H9 (cell line): ENCODE measurements at regions not wholly inside any gene's neighbourhood (a gene's known extent, or its start where the extent isn't known, plus 50 kb on each side); places are given as distances from the start of the nearest gene placed in this dataset.

Source experiments
- DNase-seq: peaks from one replicate; pipeline ENCODE4 v3.0.0-alpha.2; 2017
- H2AFZ ChIP-seq: one replicate; pipeline ENCODE4 v1.6.1; 2013; ENCODE audit warnings: mild to moderate bottlenecking, low read length, control low read depth, moderate library complexity
- H2AK5ac ChIP-seq: 2 replicates; pipeline ENCODE4 v1.6.1; 2013; ENCODE audit warnings: low read length, control low read depth, mixed read lengths; ENCODE audit not compliant: insufficient read length
- H2BK120ac ChIP-seq: one replicate; pipeline ENCODE4 v1.6.1; 2013; ENCODE audit warnings: low read depth, mild to moderate bottlenecking, low read length, control low read depth, inconsistent platforms; ENCODE audit not compliant: poor library complexity, severe bottlenecking
- H2BK12ac ChIP-seq: 2 replicates; pipeline ENCODE4 v1.6.1; 2013; ENCODE audit warnings: low read length, control low read depth, mixed read lengths, low read depth; ENCODE audit not compliant: insufficient read length
- H2BK15ac ChIP-seq: 2 replicates; pipeline ENCODE4 v1.6.1; 2013; ENCODE audit warnings: low read depth, low read length, control low read depth
- H2BK20ac ChIP-seq: one replicate; pipeline ENCODE4 v1.6.1; 2013; ENCODE audit warnings: low read depth, mild to moderate bottlenecking, low read length, control low read depth, inconsistent platforms; ENCODE audit not compliant: poor library complexity, severe bottlenecking
- H2BK5ac ChIP-seq: 2 replicates; pipeline ENCODE4 v1.6.1; 2013; ENCODE audit warnings: low read length, control low read depth, mixed read lengths; ENCODE audit not compliant: insufficient read length
- H3K14ac ChIP-seq: 2 replicates; pipeline ENCODE4 v1.6.1; 2013; ENCODE audit warnings: low read length, control low read depth; ENCODE audit not compliant: insufficient read depth
- H3K18ac ChIP-seq: 2 replicates; pipeline ENCODE4 v1.6.1; 2013; ENCODE audit warnings: low read depth, mild to moderate bottlenecking, mixed read lengths, low read length, control low read depth; ENCODE audit not compliant: insufficient read length
- H3K23ac ChIP-seq: 2 replicates; pipeline ENCODE4 v1.6.1; 2013; ENCODE audit warnings: low read length, control low read depth, mixed read lengths, low read depth; ENCODE audit not compliant: insufficient read length
- H3K23me2 ChIP-seq: 2 replicates; pipeline ENCODE4 v1.6.1; 2013; ENCODE audit warnings: low read depth, mild to moderate bottlenecking, mixed read lengths, low read length, control low read depth; ENCODE audit not compliant: insufficient read length, poor library complexity, severe bottlenecking
- H3K27ac ChIP-seq: 2 replicates; pipeline ENCODE4 v1.5.1; 2013; ENCODE audit warnings: low read length, control low read depth, mixed read lengths, low read depth; ENCODE audit not compliant: insufficient read length
- H3K27me3 ChIP-seq: 2 replicates; pipeline ENCODE4 v1.6.1; 2013; ENCODE audit warnings: low read length, control low read depth, inconsistent platforms; ENCODE audit not compliant: insufficient read depth
- H3K4ac ChIP-seq: 2 replicates; pipeline ENCODE4 v1.6.1; 2013; ENCODE audit warnings: low read depth, mild to moderate bottlenecking, control low read depth, inconsistent platforms, low read length, moderate library complexity
- H3K4me1 ChIP-seq: 2 replicates; pipeline ENCODE4 v1.6.1; 2013; ENCODE audit warnings: low read length, control low read depth, inconsistent platforms; ENCODE audit not compliant: insufficient read depth
- H3K4me2 ChIP-seq: 2 replicates; pipeline ENCODE4 v1.6.1; 2013; ENCODE audit warnings: low read length, control low read depth, mixed read lengths; ENCODE audit not compliant: insufficient read length, insufficient read depth
- H3K56ac ChIP-seq: 2 replicates; pipeline ENCODE4 v1.6.1; 2013; ENCODE audit warnings: low read depth, mild to moderate bottlenecking, mixed read lengths, low read length, control low read depth; ENCODE audit not compliant: insufficient read length
- H3K79me1 ChIP-seq: 2 replicates; pipeline ENCODE4 v1.6.1; 2013; ENCODE audit warnings: low read depth, mild to moderate bottlenecking, moderate library complexity, low read length, control low read depth, inconsistent platforms; ENCODE audit not compliant: insufficient read depth, poor library complexity, severe bottlenecking
- H3K79me2 ChIP-seq: 2 replicates; pipeline ENCODE4 v1.6.1; 2013; ENCODE audit warnings: low read length, control low read depth, inconsistent platforms; ENCODE audit not compliant: insufficient read depth
- H3K9ac ChIP-seq: 2 replicates; pipeline ENCODE4 v1.6.1; 2013; ENCODE audit warnings: low read length, control low read depth, mixed read lengths; ENCODE audit not compliant: insufficient read length; ENCODE audit errors: extremely low read depth
- H3K9me3 ChIP-seq: one replicate; pipeline ENCODE4 v1.6.1; 2013; ENCODE audit warnings: low read depth, low read length, inconsistent platforms; ENCODE audit not compliant: control insufficient read depth
- H3T11ph ChIP-seq: one replicate; pipeline ENCODE4 v1.6.1; 2013; ENCODE audit warnings: mild to moderate bottlenecking, low read length, control low read depth, inconsistent platforms
- H4K20me1 ChIP-seq: one replicate; pipeline ENCODE4 v1.6.1; 2013; ENCODE audit not compliant: control insufficient read depth, insufficient read length, insufficient read depth
- H4K5ac ChIP-seq: 2 replicates; pipeline ENCODE4 v1.6.1; 2013; ENCODE audit warnings: low read depth, mild to moderate bottlenecking, mixed read lengths, low read length, control low read depth; ENCODE audit not compliant: insufficient read length
- H4K8ac ChIP-seq: replicated peaks from 2 replicates; pipeline ENCODE4 v1.6.1; 2013; ENCODE audit warnings: low read length, control low read depth, mixed read lengths, low read depth; ENCODE audit not compliant: insufficient read length
- H4K91ac ChIP-seq: 2 replicates; pipeline ENCODE4 v1.6.1; 2013; ENCODE audit warnings: low read depth, mild to moderate bottlenecking, moderate library complexity, mixed read lengths, low read length, control low read depth; ENCODE audit not compliant: insufficient read length
- H3K27ac Mint-ChIP-seq, 3 experiments: 2 replicates in 2 of 3; 3 replicates in 1 of 3; pipeline ENCODE4 v1.8.0; 2020 to 2021; ENCODE audit warnings: mixed read lengths in 3 of 3, mild to moderate bottlenecking in 1 of 3, moderate library complexity in 1 of 3
- H3K27me3 Mint-ChIP-seq: 2 replicates; pipeline ENCODE4 v1.8.0; 2021; ENCODE audit warnings: low read depth, mild to moderate bottlenecking, moderate library complexity, mixed read lengths
- H3K36me3 Mint-ChIP-seq, 3 experiments: 2 replicates in 2 of 3; 3 replicates in 1 of 3; pipeline ENCODE4 v1.8.0; 2020 to 2021; ENCODE audit warnings: low read depth in 3 of 3, mixed read lengths in 3 of 3; ENCODE audit not compliant: insufficient read depth in 1 of 3
- H3K4me1 Mint-ChIP-seq, 2 experiments: 2 replicates each; pipeline ENCODE4 v1.8.0; 2020; ENCODE audit warnings: mixed read lengths in 2 of 2
- H3K4me3 Mint-ChIP-seq, 2 experiments: 2 replicates in 1 of 2; 3 replicates in 1 of 2; pipeline ENCODE4 v1.8.0; 2020 to 2021; ENCODE audit warnings: mild to moderate bottlenecking in 2 of 2, mixed read lengths in 2 of 2, moderate library complexity in 1 of 2
- H3K9me3 Mint-ChIP-seq, 2 experiments: 2 replicates in 1 of 2; 3 replicates in 1 of 2; pipeline ENCODE4 v1.8.0; 2020; ENCODE audit warnings: mild to moderate bottlenecking in 2 of 2, mixed read lengths in 2 of 2, moderate library complexity in 1 of 2
- TF ChIP-seq, protein P1 (sequence below): fragments of 200-600 bp; sonication (generic); conservative IDR thresholded peaks from 3 replicates; pipeline ENCODE4 v1.8.0; 2021; ENCODE audit warnings: antibody characterized with exemption, mild to moderate bottlenecking

DNA sequence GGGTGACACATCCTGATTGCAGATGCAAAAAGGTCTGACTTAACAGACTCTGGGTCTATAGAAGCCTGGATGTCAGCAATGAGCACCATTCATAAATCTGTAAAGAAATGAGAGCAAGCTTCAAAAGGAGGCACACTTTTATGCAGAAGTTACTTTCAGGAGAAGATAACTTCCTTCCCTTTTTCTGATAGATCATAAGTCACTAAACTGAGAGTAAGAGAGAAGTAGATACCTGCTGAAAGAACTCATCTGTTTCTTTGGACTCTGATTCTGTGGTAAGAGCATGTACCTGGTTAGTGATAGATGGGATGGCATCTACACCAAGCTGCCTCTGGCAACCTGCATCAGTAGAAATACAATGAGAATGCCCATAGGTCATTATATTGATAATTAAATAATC lies 525.6 kb downstream of the CETN3 start:
- Mint-ChIP-seq H3K27ac (no peak overlapping the region), H3K9me3 (no peaks in the 10 kb centered on the region), H3K4me3 (no peak overlapping the region), H3K27me3 (no peaks in the 10 kb centered on the region), H3K36me3 (no peaks in the 10 kb centered on the region), H3K4me1 (no peaks in the 10 kb centered on the region)
- TF ChIP-seq, protein P1, sequence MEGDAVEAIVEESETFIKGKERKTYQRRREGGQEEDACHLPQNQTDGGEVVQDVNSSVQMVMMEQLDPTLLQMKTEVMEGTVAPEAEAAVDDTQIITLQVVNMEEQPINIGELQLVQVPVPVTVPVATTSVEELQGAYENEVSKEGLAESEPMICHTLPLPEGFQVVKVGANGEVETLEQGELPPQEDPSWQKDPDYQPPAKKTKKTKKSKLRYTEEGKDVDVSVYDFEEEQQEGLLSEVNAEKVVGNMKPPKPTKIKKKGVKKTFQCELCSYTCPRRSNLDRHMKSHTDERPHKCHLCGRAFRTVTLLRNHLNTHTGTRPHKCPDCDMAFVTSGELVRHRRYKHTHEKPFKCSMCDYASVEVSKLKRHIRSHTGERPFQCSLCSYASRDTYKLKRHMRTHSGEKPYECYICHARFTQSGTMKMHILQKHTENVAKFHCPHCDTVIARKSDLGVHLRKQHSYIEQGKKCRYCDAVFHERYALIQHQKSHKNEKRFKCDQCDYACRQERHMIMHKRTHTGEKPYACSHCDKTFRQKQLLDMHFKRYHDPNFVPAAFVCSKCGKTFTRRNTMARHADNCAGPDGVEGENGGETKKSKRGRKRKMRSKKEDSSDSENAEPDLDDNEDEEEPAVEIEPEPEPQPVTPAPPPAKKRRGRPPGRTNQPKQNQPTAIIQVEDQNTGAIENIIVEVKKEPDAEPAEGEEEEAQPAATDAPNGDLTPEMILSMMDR = no peak
- Histone ChIP-seq H3K27me3 (no peaks in the 10 kb centered on the region), H2BK12ac (no peak overlapping the region), H4K5ac (no peak overlapping the region), H4K8ac (no peak overlapping the region), H2BK15ac (no peak overlapping the region), H3K27ac (no peak overlapping the region), H3K9me3 (no peaks in the 10 kb centered on the region), H2BK5ac (no peak overlapping the region), H2AK5ac (no peak overlapping the region), H4K20me1 (no peaks in the 10 kb centered on the region), H3K79me1 (no peaks in the 10 kb centered on the region), H3K79me2 (no peaks in the 10 kb centered on the region), H3K14ac (no peak overlapping the region), H3K4me1 (no peaks in the 10 kb centered on the region), H2AFZ (no peak overlapping the region), H2BK120ac (no peak overlapping the region), H3T11ph (no peak overlapping the region), H3K18ac (no peak overlapping the region), H3K23me2 (no peaks in the 10 kb centered on the region), H3K9ac (no peak overlapping the region), H3K4ac (no peak overlapping the region), H3K23ac (no peak overlapping the region), H3K4me2 (no peak overlapping the region), H4K91ac (no peak overlapping the region), H2BK20ac (no peak overlapping the region), H3K56ac (no peak overlapping the region)
- no peak for DNase-seq
